Ovary (tissue), 7 donors: ENCODE measurements at regions not wholly inside any gene's neighbourhood (a gene's known extent, or its start where the extent isn't known, plus 50 kb on each side); places are given as distances from the start of the nearest gene placed in this dataset.

ENCODE experiments used
- DNase-seq, 5 donors: peaks; one replicate each; pipeline ENCODE4 v3.0.0-alpha.2; 2019 to 2020
- H3K27ac ChIP-seq, 2 donors: fragments of 200-600 bp; one replicate each; pipeline versions ENCODE4 v1.5.1 to v1.8.0; 2019 to 2022
- H3K27me3 ChIP-seq: fragments of 200-600 bp; one replicate; pipeline ENCODE4 v1.8.0; 2022
- H3K36me3 ChIP-seq: fragments of 200-600 bp; sonication (generic); one replicate; pipeline ENCODE4 v1.5.1; 2019
- H3K4me1 ChIP-seq: one replicate; pipeline ENCODE4 v1.8.1; 2013; ENCODE audit warnings: mild to moderate bottlenecking, moderate library complexity; ENCODE audit not compliant: insufficient read depth
- H3K4me3 ChIP-seq: fragments of 200-600 bp; sonication (generic); one replicate; pipeline ENCODE4 v1.5.1; 2017
- H3K9me3 ChIP-seq, 2 donors: fragments of 200-600 bp in 1 of 2; sonication (generic) in 1 of 2; one replicate each; pipeline versions ENCODE4 v1.5.1 to v1.8.1; 2013 to 2019; ENCODE audit warnings: mild to moderate bottlenecking in 1 of 2, moderate library complexity in 1 of 2
- EP300 ChIP-seq: sonication (generic); formaldehyde crosslinking; IDR thresholded peaks from one replicate; pipeline ENCODE4 v1.6.1; 2017; ENCODE audit warnings: antibody characterized with exemption
- POLR2A ChIP-seq: fragments of 450-650 bp; IDR thresholded peaks from one replicate; pipeline ENCODE4 v1.6.1; 2017; ENCODE audit warnings: antibody characterized with exemption, mild to moderate bottlenecking, moderate library complexity
- WGBS, 3 donors: extraction: QIAGEN DNeasy Blood & Tissue Kit in 1 of 3; methylation state at CpG; one replicate each; pipeline versions ENCODE4 v1.1.5 to v1.1.7; 2013 to 2017; 5-methylcytosine and 5-hydroxymethylcytosine counted together
- intact Hi-C, 4 donors: fragments of 100-400 bp; cut with DNase I; formaldehyde crosslinking; loops; one replicate each; pipeline versions ENCODE4 v1.11.0 to v1.15.1; 2022 to 2023
- TF ChIP-seq, protein P1 (sequence below), 3 donors: fragments of 450-650 bp in 2 of 3; fragments of 200-600 bp in 1 of 3; IDR thresholded peaks; one replicate each; pipeline versions ENCODE4 v1.5.1 to v1.8.0; 2016 to 2022; ENCODE audit warnings: antibody characterized with exemption in 3 of 3, mild to moderate bottlenecking in 1 of 3
- donor health status: DM: no; HTN: no; CAD: no; lungs with moderate emphysema.
- donor health status: DM: no; HTN: no; CAD: no.
- donor health status: Bipolar disorder and iron deficiency.
- donor health status: DM: no; HTN: no; CAD: no.
- donor health status: DM: yes; HTN: yes; CAD: no.

DNA sequence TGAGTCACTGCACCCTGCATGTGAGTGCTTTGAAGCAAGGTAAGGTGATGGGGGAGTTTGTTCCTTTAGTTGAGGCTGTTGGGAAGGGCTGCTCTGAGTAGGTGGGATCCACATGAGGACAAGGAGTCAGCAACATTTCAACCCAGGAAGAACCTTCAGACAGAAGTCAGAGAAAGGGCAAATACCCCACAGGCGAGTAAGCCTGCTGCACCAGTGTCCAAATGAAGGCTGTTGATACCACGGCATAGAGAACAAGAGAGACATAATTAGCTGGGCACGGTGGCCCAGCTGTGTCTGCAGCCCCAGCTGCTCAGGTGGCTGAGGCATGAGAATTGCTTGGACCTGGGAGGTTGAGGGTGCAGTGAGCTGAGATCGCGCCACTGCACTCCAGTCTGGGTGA, 54.3 kb upstream of the CLMP start:
- Histone ChIP-seq H3K36me3 (no peaks in the 10 kb centered on the region), H3K4me1 (peaks cover 2% of the 10 kb centered on the region), H3K27ac (no peak overlapping the region), H3K4me3 (no peak overlapping the region), H3K9me3 (no peaks in the 10 kb centered on the region), H3K27me3 (no peaks in the 10 kb centered on the region)
- 76 to 82% (median 81%) methylated on average over 5 of the region's 5 CpGs for WGBS, 3 donors
- intact Hi-C loops: loop anchor here in 3 of 4 donors (5.0 kb wide), 3 partner anchors 137 to 147 kb away; no protein-coding TSS in a partner anchor
- DNase-seq: no peak
- TF ChIP-seq EP300: no peak
- TF ChIP-seq POLR2A: no peak
- TF ChIP-seq, protein P1, sequence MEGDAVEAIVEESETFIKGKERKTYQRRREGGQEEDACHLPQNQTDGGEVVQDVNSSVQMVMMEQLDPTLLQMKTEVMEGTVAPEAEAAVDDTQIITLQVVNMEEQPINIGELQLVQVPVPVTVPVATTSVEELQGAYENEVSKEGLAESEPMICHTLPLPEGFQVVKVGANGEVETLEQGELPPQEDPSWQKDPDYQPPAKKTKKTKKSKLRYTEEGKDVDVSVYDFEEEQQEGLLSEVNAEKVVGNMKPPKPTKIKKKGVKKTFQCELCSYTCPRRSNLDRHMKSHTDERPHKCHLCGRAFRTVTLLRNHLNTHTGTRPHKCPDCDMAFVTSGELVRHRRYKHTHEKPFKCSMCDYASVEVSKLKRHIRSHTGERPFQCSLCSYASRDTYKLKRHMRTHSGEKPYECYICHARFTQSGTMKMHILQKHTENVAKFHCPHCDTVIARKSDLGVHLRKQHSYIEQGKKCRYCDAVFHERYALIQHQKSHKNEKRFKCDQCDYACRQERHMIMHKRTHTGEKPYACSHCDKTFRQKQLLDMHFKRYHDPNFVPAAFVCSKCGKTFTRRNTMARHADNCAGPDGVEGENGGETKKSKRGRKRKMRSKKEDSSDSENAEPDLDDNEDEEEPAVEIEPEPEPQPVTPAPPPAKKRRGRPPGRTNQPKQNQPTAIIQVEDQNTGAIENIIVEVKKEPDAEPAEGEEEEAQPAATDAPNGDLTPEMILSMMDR (IDR thresholded peaks at IDR 0.05): no peak

DNA sequence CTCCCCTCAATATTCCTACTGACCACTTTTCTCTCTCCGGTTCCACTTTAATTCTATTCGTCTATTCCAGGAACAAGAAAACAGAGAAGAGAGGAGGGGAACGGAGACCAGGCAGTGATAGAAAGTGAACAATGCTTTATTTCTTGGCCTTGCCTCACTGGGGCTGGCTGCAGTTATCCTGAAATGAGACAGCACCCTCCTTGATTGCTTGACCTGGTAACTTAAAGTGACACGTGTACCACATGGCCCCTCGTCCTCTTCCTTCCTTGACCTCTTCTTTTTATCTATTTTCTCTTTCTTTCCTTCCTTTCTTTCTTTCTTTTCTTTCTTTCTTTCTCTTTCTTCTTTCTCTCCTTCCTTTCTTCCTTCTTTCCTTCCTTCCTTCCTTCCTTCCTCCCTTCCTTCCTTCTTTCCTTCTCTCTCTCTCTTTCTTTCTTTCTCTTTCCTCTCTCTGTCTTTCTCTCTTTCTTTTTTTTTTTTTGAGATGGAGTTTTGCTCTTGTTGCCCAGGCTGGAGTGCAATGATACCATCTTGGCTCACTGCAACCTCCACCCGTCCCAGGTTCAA, 52.8 kb upstream of the CLMP start:
- peaks cover 2% of the 10 kb centered on the region for H3K4me1 ChIP-seq
- H3K4me3 ChIP-seq: no peak overlapping the region
- H3K27ac ChIP-seq: no peak overlapping the region
- no peak for TF ChIP-seq POLR2A
- TF ChIP-seq EP300: no peak
- TF ChIP-seq, protein P1 (IDR thresholded peaks at IDR 0.05): no peak
- H3K36me3 ChIP-seq: no peaks in the 10 kb centered on the region
- H3K27me3 ChIP-seq: no peaks in the 10 kb centered on the region
- H3K9me3 ChIP-seq: no peaks in the 10 kb centered on the region
- no peak for DNase-seq
- intact Hi-C loops: loop anchor here (2.0 to 5.0 kb wide), 4 partner anchors 136 to 146 kb away; no protein-coding TSS in a partner anchor
- 37 to 42% (median 38%) methylated on average over 6 of the region's 6 CpGs for WGBS, 3 donors

DNA sequence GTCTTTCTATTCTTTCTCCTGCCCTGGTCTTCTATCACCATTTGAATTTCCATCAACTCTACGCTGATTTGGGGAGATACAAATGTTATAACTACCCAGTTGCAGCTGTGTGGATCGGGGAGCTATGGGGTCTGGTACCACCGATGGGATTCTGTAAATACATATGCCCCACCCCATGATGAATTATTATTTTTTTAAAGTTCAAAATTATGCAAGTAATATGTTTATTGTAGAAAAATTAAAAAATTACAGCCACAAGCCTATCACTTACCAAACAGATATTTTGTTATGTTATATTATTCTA, 52.4 kb upstream of the CLMP start:
- intact Hi-C loops: loop anchor here (2.0 to 5.0 kb wide), 4 partner anchors 135 to 145 kb away; no protein-coding TSS in a partner anchor

DNA sequence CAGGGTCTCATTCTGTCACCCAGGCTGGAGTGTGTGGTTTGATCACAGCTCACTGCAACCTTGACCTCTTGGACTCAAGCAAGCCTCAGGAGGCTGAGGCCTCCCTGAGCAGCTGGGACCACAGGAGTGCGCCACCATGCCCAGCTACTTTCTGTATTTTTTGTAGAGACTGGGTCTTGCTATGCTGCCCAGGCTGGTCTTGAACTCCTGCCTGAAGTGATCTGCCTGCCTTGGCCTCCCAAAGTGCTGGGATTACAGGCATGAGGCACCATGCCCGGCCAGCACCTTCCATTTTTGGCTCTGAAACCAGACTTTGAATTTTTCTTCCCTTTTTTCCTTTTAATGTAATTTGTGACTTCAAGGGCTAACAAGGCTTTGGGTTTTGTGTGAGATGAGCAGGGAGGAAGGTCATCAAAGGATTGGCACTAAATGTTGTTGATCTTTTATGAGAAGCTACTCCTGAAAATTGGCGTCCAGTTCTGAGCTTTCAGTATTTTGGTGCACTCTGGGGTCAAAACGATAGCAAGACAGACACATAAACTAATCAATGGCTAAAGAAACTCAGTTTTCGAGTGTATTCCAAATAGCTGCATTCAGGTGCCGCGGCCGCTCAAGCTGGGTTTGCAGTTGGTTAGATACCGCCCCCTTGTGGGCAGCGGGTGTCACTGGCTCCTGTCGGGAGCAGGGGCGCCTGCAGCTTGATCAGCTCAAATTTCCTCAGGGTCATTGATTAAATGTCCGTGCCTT, 51.9 kb upstream of the CLMP start:
- peaks cover 2% of the 10 kb centered on the region for H3K4me1 ChIP-seq
- intact Hi-C loops: loop anchor here (2.0 to 5.0 kb wide), 4 partner anchors 135 to 145 kb away; no protein-coding TSS in a partner anchor
- no peaks in the 10 kb centered on the region for H3K9me3 ChIP-seq
- WGBS, 3 donors: 10 to 11% (median 11%) methylated on average over 13 of the region's 13 CpGs
- DNase-seq: peak; percentile 78 to 87 (median 85)
- H3K27ac ChIP-seq: no peak overlapping the region
- no peak for TF ChIP-seq POLR2A
- TF ChIP-seq, protein P1 (IDR thresholded peaks at IDR 0.05): peak; percentile 83 to 93 (median 90)
- H3K27me3 ChIP-seq: no peaks in the 10 kb centered on the region
- no peak overlapping the region for H3K4me3 ChIP-seq
- H3K36me3 ChIP-seq: no peaks in the 10 kb centered on the region

More for the DNA sequence above, 52.4 kb upstream of the CLMP start:
- H3K4me1 ChIP-seq: peaks cover 2% of the 10 kb centered on the region
- H3K27me3 ChIP-seq: no peaks in the 10 kb centered on the region
- 39 to 44% (median 40%) methylated on average over 3 of the region's 3 CpGs for WGBS, 3 donors
- H3K27ac ChIP-seq: no peak overlapping the region
- H3K36me3 ChIP-seq: no peaks in the 10 kb centered on the region
- no peak for TF ChIP-seq POLR2A
- TF ChIP-seq, protein P1 (IDR thresholded peaks at IDR 0.05): no peak
- TF ChIP-seq EP300: no peak
- H3K9me3 ChIP-seq: no peaks in the 10 kb centered on the region
- no peak for DNase-seq
- no peak overlapping the region for H3K4me3 ChIP-seq
